Smooth muscle cell (in vitro differentiated cells): ENCODE measurements at regions not wholly inside any gene's neighbourhood (a gene's known extent, or its start where the extent isn't known, plus 50 kb on each side); places are given as distances from the start of the nearest gene placed in this dataset.

Source experiments
- DNase-seq: peaks from one replicate; lab custom pipeline; 2025; ENCODE audit not compliant: unreplicated experiment; lab: John Stamatoyannopoulos, UW
- H2AFZ ChIP-seq: fragments of 200-600 bp; sonication (generic); 2 replicates; pipeline ENCODE4 v1.6.0; 2016; ENCODE audit warnings: antibody characterized with exemption, low read depth, mild to moderate bottlenecking
- H3F3A ChIP-seq: fragments of 200-600 bp; sonication (generic); 2 replicates; pipeline ENCODE4 v1.6.0; 2017; ENCODE audit warnings: antibody characterized with exemption, low read depth
- H3K27ac ChIP-seq: fragments of 200-600 bp; sonication (generic); 2 replicates; pipeline ENCODE4 v1.5.1; 2016; ENCODE audit warnings: low read depth, mild to moderate bottlenecking
- H3K27me3 ChIP-seq: fragments of 200-600 bp; sonication (generic); 2 replicates; pipeline ENCODE4 v1.6.1; 2016; ENCODE audit warnings: low read depth, mild to moderate bottlenecking
- H3K36me3 ChIP-seq: fragments of 200-600 bp; sonication (generic); 2 replicates; pipeline ENCODE4 v1.5.1; 2016; ENCODE audit warnings: low read depth
- H3K4me1 ChIP-seq: fragments of 200-600 bp; sonication (generic); 2 replicates; pipeline ENCODE4 v1.5.1; 2016; ENCODE audit warnings: low read depth
- H3K4me2 ChIP-seq: fragments of 200-600 bp; sonication (generic); 2 replicates; pipeline ENCODE4 v1.6.0; 2016; ENCODE audit warnings: mild to moderate bottlenecking
- H3K4me3 ChIP-seq: fragments of 200-600 bp; sonication (generic); 2 replicates; pipeline ENCODE4 v1.5.1; 2016; ENCODE audit warnings: mild to moderate bottlenecking
- H3K79me2 ChIP-seq: fragments of 200-600 bp; sonication (generic); 2 replicates; pipeline ENCODE4 v1.6.0; 2016; ENCODE audit warnings: low read depth, mild to moderate bottlenecking
- H3K9ac ChIP-seq: fragments of 200-600 bp; sonication (generic); 2 replicates; pipeline ENCODE4 v1.6.0; 2016; ENCODE audit warnings: low read depth
- H3K9me3 ChIP-seq: fragments of 200-600 bp; sonication (generic); replicated peaks from 2 replicates; pipeline ENCODE4 v1.5.1; 2016; ENCODE audit warnings: low read depth
- H4K20me1 ChIP-seq: fragments of 200-600 bp; sonication (generic); 2 replicates; pipeline ENCODE4 v1.6.0; 2016; ENCODE audit warnings: low read depth
- WGBS: methylation state at CpG from one replicate; pipeline ENCODE4 v1.1.7; 2016; ENCODE audit warnings: low lambda C conversion rate; 5-methylcytosine and 5-hydroxymethylcytosine counted together
- TF ChIP-seq, protein P1 (sequence below): fragments of 200-600 bp; sonication (generic); IDR thresholded peaks from 2 replicates; pipeline ENCODE4 v1.5.1; 2017; ENCODE audit warnings: borderline replicate concordance, mild to moderate bottlenecking, antibody characterized with exemption; ENCODE audit not compliant: insufficient read depth, poor library complexity, severe bottlenecking

DNA sequence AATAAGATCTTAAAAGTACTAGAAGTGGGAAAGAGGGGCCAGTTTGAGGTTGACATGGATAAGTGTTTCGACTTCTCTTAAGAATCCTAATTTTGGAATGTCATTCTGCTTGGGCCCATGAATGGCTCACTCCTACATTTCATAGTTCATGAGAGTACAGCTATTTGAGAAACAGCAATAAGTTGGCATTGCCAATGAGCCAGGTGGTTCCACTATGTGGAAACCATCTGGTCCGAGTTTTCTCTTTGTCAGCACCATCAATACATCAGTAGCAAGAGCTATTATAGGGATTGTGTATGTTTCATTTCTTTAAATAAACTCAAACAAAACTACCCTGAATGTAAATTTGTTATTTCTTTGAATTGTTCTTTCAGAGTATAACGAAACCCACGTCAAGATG is 78.1 kb upstream of the NEBL start:
- no peak overlapping the region for H3K27ac ChIP-seq
- no peaks in the 10 kb centered on the region for H3K9me3 ChIP-seq
- no peaks in the 10 kb centered on the region for H3F3A ChIP-seq
- no peak for DNase-seq
- H3K4me2 ChIP-seq = no peak overlapping the region
- 97% methylated on average over 4 of the region's 4 CpGs for WGBS
- no peaks in the 10 kb centered on the region for H3K27me3 ChIP-seq
- no peak overlapping the region for H3K9ac ChIP-seq
- no peaks in the 10 kb centered on the region for H3K36me3 ChIP-seq
- H3K4me3 ChIP-seq = no peak overlapping the region
- no peaks in the 10 kb centered on the region for H4K20me1 ChIP-seq
- TF ChIP-seq, protein P1, sequence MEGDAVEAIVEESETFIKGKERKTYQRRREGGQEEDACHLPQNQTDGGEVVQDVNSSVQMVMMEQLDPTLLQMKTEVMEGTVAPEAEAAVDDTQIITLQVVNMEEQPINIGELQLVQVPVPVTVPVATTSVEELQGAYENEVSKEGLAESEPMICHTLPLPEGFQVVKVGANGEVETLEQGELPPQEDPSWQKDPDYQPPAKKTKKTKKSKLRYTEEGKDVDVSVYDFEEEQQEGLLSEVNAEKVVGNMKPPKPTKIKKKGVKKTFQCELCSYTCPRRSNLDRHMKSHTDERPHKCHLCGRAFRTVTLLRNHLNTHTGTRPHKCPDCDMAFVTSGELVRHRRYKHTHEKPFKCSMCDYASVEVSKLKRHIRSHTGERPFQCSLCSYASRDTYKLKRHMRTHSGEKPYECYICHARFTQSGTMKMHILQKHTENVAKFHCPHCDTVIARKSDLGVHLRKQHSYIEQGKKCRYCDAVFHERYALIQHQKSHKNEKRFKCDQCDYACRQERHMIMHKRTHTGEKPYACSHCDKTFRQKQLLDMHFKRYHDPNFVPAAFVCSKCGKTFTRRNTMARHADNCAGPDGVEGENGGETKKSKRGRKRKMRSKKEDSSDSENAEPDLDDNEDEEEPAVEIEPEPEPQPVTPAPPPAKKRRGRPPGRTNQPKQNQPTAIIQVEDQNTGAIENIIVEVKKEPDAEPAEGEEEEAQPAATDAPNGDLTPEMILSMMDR = no peak
- H3K79me2 ChIP-seq = no peaks in the 10 kb centered on the region
- no peak overlapping the region for H2AFZ ChIP-seq
- H3K4me1 ChIP-seq = peaks cover 16% of the 10 kb centered on the region

DNA sequence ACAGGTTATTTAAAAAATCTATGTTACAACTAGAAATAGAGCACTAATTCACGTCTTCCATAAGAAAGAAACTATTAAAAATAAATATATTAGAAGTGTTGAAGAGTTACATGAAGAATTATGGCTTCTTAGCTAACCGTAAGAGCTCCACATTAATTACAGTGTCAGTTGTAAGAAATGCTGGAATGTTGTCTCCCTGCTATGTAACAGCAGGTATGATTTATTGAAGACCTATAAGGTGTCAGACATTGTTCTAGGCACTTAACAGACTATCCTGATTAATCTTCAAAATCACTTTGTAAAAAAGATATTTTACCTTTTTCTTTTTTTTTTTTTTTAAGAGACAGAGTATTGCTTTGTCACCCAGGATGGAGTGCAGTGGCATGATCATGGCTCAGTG is 75.8 kb upstream of the NEBL start:
- TF ChIP-seq, protein P1 = no peak
- H3K9ac ChIP-seq = no peak overlapping the region
- no peak for DNase-seq

DNA sequence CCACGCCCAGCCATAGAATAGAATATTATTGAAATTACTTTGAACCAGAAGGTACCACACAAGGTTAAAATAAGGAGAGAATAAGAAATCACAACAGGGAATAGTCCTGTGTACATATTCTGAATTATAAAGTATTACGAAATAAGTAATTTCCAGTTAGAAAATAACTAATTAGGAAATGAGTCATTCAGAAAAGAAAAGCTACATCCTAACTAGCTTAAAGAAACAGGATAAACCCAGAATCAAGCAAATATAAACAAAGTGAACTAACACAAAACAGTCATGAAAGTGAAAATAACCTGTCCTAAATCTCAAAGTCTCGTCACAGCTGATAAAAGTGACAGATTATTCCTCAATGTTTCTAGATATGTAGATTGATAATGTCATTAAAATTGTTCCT is 74.8 kb upstream of the NEBL start:
- no peaks in the 10 kb centered on the region for H3K9me3 ChIP-seq
- 61% methylated on average over 3 of the region's 3 CpGs for WGBS
- H3K4me2 ChIP-seq = peak overlapping the region; percentile 6
- no peaks in the 10 kb centered on the region for H3K79me2 ChIP-seq
- TF ChIP-seq, protein P1 = no peak
- H3K36me3 ChIP-seq = no peaks in the 10 kb centered on the region
- H3K9ac ChIP-seq = no peak overlapping the region
- H3K27me3 ChIP-seq = no peaks in the 10 kb centered on the region
- peaks cover 2% of the 10 kb centered on the region for H3K4me1 ChIP-seq
- no peak for DNase-seq
- peak overlapping the region; percentile 45 for H2AFZ ChIP-seq
- H3K4me3 ChIP-seq = no peak overlapping the region
- H3K27ac ChIP-seq = no peak overlapping the region
- H3F3A ChIP-seq = no peaks in the 10 kb centered on the region
- H4K20me1 ChIP-seq = no peaks in the 10 kb centered on the region

More for the DNA sequence above, 75.8 kb upstream of the NEBL start:
- no peaks in the 10 kb centered on the region for H3F3A ChIP-seq
- no peaks in the 10 kb centered on the region for H3K36me3 ChIP-seq
- peaks cover 11% of the 10 kb centered on the region for H3K4me1 ChIP-seq
- no peaks in the 10 kb centered on the region for H4K20me1 ChIP-seq
- 89% methylated on average over 2 of the region's 2 CpGs for WGBS
- no peak overlapping the region for H3K4me3 ChIP-seq
- no peaks in the 10 kb centered on the region for H3K9me3 ChIP-seq
- H2AFZ ChIP-seq = no peak overlapping the region
- H3K4me2 ChIP-seq = no peak overlapping the region
- no peaks in the 10 kb centered on the region for H3K27me3 ChIP-seq
- no peak overlapping the region for H3K27ac ChIP-seq
- no peaks in the 10 kb centered on the region for H3K79me2 ChIP-seq

GRCh38 chr10:20970708-20971107 is 73.6 kb upstream of the NEBL start:
- Histone ChIP-seq H2AFZ (no peak overlapping the region), H3K4me2 (no peak overlapping the region), H3K36me3 (no peaks in the 10 kb centered on the region), H3K4me1 (no peaks in the 10 kb centered on the region), H3F3A (no peaks in the 10 kb centered on the region), H4K20me1 (no peaks in the 10 kb centered on the region), H3K9ac (no peak overlapping the region), H3K27me3 (no peaks in the 10 kb centered on the region), H3K79me2 (no peaks in the 10 kb centered on the region), H3K27ac (no peak overlapping the region), H3K4me3 (no peak overlapping the region), H3K9me3 (no peaks in the 10 kb centered on the region)
- DNase-seq = no peak
- TF ChIP-seq, protein P1 = no peak
- WGBS = 92% methylated on average over 4 of the region's 4 CpGs
